Neuronal stem cell (in vitro differentiated cells): ENCODE measurements at regions not wholly inside any gene's neighbourhood (a gene's known extent, or its start where the extent isn't known, plus 50 kb on each side); places are given as distances from the start of the nearest gene placed in this dataset.

ENCODE experiments used
- DNase-seq: peaks from one replicate; pipeline ENCODE4 v3.0.0-alpha.2; 2013; ENCODE audit warnings: low spot score
- H2AFZ ChIP-seq: one replicate; pipeline ENCODE4 v1.6.1; 2013; ENCODE audit warnings: mild to moderate bottlenecking, low read length, inconsistent platforms
- H2AK5ac ChIP-seq: 2 replicates; pipeline ENCODE4 v1.6.1; 2013; ENCODE audit warnings: low read depth, mild to moderate bottlenecking, inconsistent platforms, low read length, moderate library complexity, mixed read lengths
- H2BK120ac ChIP-seq: 2 replicates; pipeline ENCODE4 v1.6.1; 2013; ENCODE audit warnings: low read depth, mild to moderate bottlenecking, inconsistent platforms, low read length, moderate library complexity, mixed read lengths
- H2BK12ac ChIP-seq: one replicate; pipeline ENCODE4 v1.6.1; 2013; ENCODE audit warnings: low read length, inconsistent platforms
- H2BK15ac ChIP-seq: 2 replicates; pipeline ENCODE4 v1.6.1; 2013; ENCODE audit warnings: mild to moderate bottlenecking, low read length, inconsistent platforms, mixed read lengths
- H2BK5ac ChIP-seq: one replicate; pipeline ENCODE4 v1.6.1; 2013; ENCODE audit warnings: inconsistent platforms, mild to moderate bottlenecking, low read length, moderate library complexity
- H3K14ac ChIP-seq: one replicate; pipeline ENCODE4 v1.6.1; 2013; ENCODE audit warnings: low read length, inconsistent platforms
- H3K18ac ChIP-seq: 2 replicates; pipeline ENCODE4 v1.6.1; 2013; ENCODE audit warnings: low read length, inconsistent platforms
- H3K23ac ChIP-seq: 2 replicates; pipeline ENCODE4 v1.6.1; 2013; ENCODE audit warnings: low read depth, mild to moderate bottlenecking, mixed read lengths, low read length, inconsistent platforms; ENCODE audit not compliant: poor library complexity
- H3K27ac ChIP-seq: replicated peaks from 3 replicates; pipeline ENCODE4 v1.5.1; 2013; ENCODE audit warnings: low read length, inconsistent platforms
- H3K27me3 ChIP-seq, 3 experiments: 2 replicates each; pipeline ENCODE4 v1.6.1; 2013; ENCODE audit warnings: low read length in 3 of 3, mild to moderate bottlenecking in 2 of 3, inconsistent platforms in 1 of 3, low read depth in 1 of 3, mixed read lengths in 1 of 3, moderate library complexity in 1 of 3; ENCODE audit not compliant: control insufficient read depth in 3 of 3, insufficient read depth in 3 of 3
- H3K36me3 ChIP-seq, 2 donors: replicated peaks in 1 of 2; 2 replicates each; pipeline ENCODE4 v1.6.1; 2013; ENCODE audit warnings: low read length in 2 of 2; ENCODE audit not compliant: control insufficient read depth in 2 of 2, insufficient read depth in 2 of 2
- H3K4ac ChIP-seq: 2 replicates; pipeline ENCODE4 v1.6.1; 2013; ENCODE audit warnings: inconsistent platforms, mild to moderate bottlenecking, low read length, moderate library complexity
- H3K4me1 ChIP-seq, 2 donors: 1 replicate in 1 of 2; 2 replicates in 1 of 2; pipeline ENCODE4 v1.6.1; 2013; ENCODE audit warnings: low read length in 2 of 2, low read depth in 1 of 2; ENCODE audit not compliant: control insufficient read depth in 2 of 2, insufficient read depth in 1 of 2
- H3K4me2 ChIP-seq: one replicate; pipeline ENCODE4 v1.6.1; 2013; ENCODE audit warnings: mild to moderate bottlenecking, low read length, inconsistent platforms; ENCODE audit not compliant: insufficient read depth, poor library complexity, severe bottlenecking
- H3K4me3 ChIP-seq, 2 donors: 2 replicates each; pipeline ENCODE4 v1.5.1; 2013; ENCODE audit warnings: low read length in 2 of 2, mild to moderate bottlenecking in 2 of 2, inconsistent platforms in 1 of 2, moderate library complexity in 1 of 2
- H3K79me1 ChIP-seq: one replicate; pipeline ENCODE4 v1.6.1; 2013; ENCODE audit warnings: low read depth, mild to moderate bottlenecking, inconsistent platforms, low read length, moderate library complexity
- H3K9ac ChIP-seq: one replicate; pipeline ENCODE4 v1.6.1; 2013; ENCODE audit warnings: mild to moderate bottlenecking, low read depth, low read length, inconsistent platforms; ENCODE audit not compliant: poor library complexity
- H3K9me3 ChIP-seq, 2 donors: replicated peaks in 1 of 2; 2 replicates each; pipeline versions ENCODE3 to v1.6.1; 2013; ENCODE audit warnings: low read length in 2 of 2, mild to moderate bottlenecking in 2 of 2, inconsistent platforms in 1 of 2, low read depth in 1 of 2, mixed read lengths in 1 of 2, moderate library complexity in 1 of 2; ENCODE audit not compliant: control insufficient read depth in 2 of 2, insufficient read depth in 1 of 2
- H4K8ac ChIP-seq: one replicate; pipeline ENCODE4 v1.6.1; 2013; ENCODE audit warnings: low read depth, mild to moderate bottlenecking, inconsistent platforms, low read length, moderate library complexity
- H4K91ac ChIP-seq: one replicate; pipeline ENCODE4 v1.6.1; 2013; ENCODE audit warnings: low read length, low read depth, mild to moderate bottlenecking, inconsistent platforms; ENCODE audit not compliant: poor library complexity
- WGBS, 2 donors: extraction: QIAGEN DNeasy Blood & Tissue Kit; methylation state at CpG; one replicate each; pipeline ENCODE4 v1.1.7; 2013; ENCODE audit warnings: missing lambda C conversion rate in 2 of 2, mixed read lengths in 1 of 2; ENCODE audit not compliant: insufficient read length in 2 of 2, insufficient replicate concordance in 1 of 2; ENCODE audit errors: extremely low coverage in 2 of 2; 5-methylcytosine and 5-hydroxymethylcytosine counted together

DNA sequence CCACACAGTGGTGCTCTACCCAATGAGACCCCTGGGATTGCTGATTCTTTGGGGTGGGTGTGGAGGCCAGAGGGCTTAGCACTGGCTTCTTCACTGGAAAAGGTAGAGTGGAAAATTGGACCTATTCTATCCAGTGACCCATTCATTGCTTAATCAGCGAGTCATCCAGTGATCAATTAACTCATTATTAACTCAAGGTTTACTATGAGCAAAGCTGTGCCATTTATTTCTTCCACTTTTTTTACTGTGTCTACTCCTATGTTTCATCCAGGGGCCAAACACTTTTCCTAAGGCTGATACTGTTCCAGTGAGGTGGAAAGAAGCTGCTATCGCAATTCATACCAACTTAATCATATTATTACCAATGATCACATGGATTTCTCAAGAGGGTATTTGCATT, 363.9 kb downstream of the RPS6KC1 start:
- Histone ChIP-seq H2BK120ac (no peak overlapping the region), H2BK5ac (no peak overlapping the region), H3K18ac (no peak overlapping the region), H3K4ac (no peak overlapping the region), H3K9ac (no peak overlapping the region), H2BK12ac (no peak overlapping the region), H3K27ac (no peak overlapping the region), H3K79me1 (no peaks in the 10 kb centered on the region), H3K9me3 (peaks cover 0 to 2% of the 10 kb centered on the region in 2 donors), H2AFZ (no peak overlapping the region), H3K4me3 (no peak overlapping the region), H4K91ac (no peak overlapping the region), H3K27me3 (peaks cover 0 to 4% (median 0%) of the 10 kb centered on the region in 3 experiments), H3K36me3 (no peaks in the 10 kb centered on the region), H4K8ac (no peak overlapping the region), H3K4me1 (peaks cover 0 to 3% of the 10 kb centered on the region in 2 donors), H3K14ac (no peak overlapping the region), H3K4me2 (no peak overlapping the region), H2AK5ac (no peak overlapping the region), H3K23ac (no peak overlapping the region), H2BK15ac (no peak overlapping the region)
- no CpG with 5 or more reads among the region's 2 CpGs for WGBS, 2 donors
- DNase-seq: no peak

DNA sequence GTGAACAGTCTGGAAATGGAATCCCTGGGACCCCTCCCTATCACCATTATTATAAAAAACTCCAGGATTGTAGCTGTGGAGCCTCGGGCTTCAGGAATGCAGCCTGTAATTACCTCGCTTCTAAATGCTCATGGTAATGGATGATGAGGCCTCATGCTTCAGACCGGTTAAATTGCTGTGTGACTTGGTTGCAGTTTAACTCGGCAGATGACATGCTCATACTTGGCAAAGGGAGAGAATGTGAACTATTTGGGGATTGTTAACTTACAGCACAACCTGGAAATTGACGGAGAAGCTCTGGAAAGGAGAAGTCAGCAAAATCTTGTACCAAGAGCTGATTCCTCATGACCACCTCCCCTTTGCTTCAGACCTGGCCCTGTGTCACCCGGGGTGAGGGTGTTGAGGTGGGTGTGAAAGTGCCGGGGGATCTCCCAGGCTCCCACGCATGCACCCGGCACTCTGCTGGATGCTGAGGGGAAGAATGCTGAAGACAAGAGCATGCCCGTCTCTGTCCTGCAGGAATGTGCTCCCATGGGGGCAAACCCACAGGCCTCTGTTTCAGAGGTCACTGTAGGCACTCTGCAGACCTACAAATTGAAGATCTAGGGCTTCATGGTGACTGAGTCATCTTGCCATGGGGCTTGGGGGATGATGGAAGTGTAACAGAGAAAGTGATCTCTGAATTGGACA, 364.8 kb downstream of the RPS6KC1 start:
- H3K23ac ChIP-seq: no peak overlapping the region
- H3K9ac ChIP-seq: no peak overlapping the region
- H3K18ac ChIP-seq: no peak overlapping the region
- H3K36me3 ChIP-seq: no peaks in the 10 kb centered on the region
- H2AFZ ChIP-seq: no peak overlapping the region
- no peak overlapping the region for H4K91ac ChIP-seq
- H3K4me2 ChIP-seq: no peak overlapping the region
- no peak overlapping the region for H2BK15ac ChIP-seq
- H3K4me3 ChIP-seq: no peak overlapping the region
- H2AK5ac ChIP-seq: no peak overlapping the region
- no peak overlapping the region for H2BK120ac ChIP-seq
- H3K4me1 ChIP-seq: no peaks in the 10 kb centered on the region
- no peaks in the 10 kb centered on the region for H3K79me1 ChIP-seq
- no peak overlapping the region for H2BK12ac ChIP-seq
- no peak overlapping the region for H3K14ac ChIP-seq
- no peak overlapping the region for H3K4ac ChIP-seq
- no peak overlapping the region for H4K8ac ChIP-seq
- WGBS, 2 donors: no CpG with 5 or more reads among the region's 10 CpGs
- DNase-seq: no peak
- peaks cover 0 to 4% (median 0%) of the 10 kb centered on the region in 3 experiments for H3K27me3 ChIP-seq
- no peak overlapping the region for H3K27ac ChIP-seq
- H3K9me3 ChIP-seq: peaks cover 0 to 3% of the 10 kb centered on the region in 2 donors
- H2BK5ac ChIP-seq: no peak overlapping the region

DNA sequence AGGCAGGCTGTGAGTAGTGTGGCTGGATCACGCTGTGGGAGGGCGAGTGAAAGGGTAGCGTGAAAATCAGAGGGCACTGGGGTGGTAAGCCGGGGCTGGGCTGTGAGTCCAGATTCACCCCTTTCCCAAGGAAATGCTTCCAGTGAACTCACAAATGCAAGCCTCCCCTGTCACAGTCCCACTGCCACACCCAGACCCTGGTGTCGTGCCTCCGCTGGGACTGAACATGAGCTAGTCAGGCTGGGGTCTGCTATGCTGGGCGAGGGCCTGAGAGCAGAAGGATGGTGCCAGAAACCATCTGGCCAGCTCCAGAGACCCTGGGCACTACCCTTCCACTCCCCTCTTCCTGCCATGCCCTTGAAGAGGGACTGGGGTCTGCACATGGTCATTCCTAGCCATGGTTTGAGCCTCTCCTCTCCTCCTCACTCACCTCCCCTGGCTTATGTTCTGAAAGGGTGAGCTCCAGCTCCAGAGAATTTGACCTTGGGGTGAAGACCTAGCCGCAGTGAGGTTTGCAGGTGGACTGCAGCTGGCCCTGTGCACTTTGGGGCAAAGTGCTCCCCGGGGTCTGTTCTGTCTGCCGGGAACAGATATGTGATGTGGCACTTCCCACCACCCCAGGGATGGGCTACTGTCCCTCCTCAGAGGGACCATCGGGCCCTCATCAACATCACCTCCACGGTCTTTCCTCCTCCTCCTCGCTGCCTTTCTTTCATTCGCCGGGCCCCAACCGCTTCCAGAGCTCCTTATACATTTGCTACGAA, 365.6 kb downstream of the RPS6KC1 start:
- H2BK15ac ChIP-seq: no peak overlapping the region
- DNase-seq: no peak
- no peak overlapping the region for H4K91ac ChIP-seq
- H3K27ac ChIP-seq: no peak overlapping the region
- peak overlapping the region; percentile 31 for H2BK5ac ChIP-seq
- no CpG with 5 or more reads among the region's 17 CpGs for WGBS, 2 donors
- no peak overlapping the region for H3K4ac ChIP-seq
- no peak overlapping the region for H3K9ac ChIP-seq
- no peaks in the 10 kb centered on the region for H3K36me3 ChIP-seq
- H3K23ac ChIP-seq: no peak overlapping the region
- H3K18ac ChIP-seq: peak overlapping the region; percentile 84
- H4K8ac ChIP-seq: no peak overlapping the region
- H2BK120ac ChIP-seq: peak overlapping the region; percentile 88
- no peaks in the 10 kb centered on the region for H3K79me1 ChIP-seq
- H2AFZ ChIP-seq: no peak overlapping the region
- no peak overlapping the region for H3K4me2 ChIP-seq
- no peaks in the 10 kb centered on the region for H3K4me1 ChIP-seq
- H3K27me3 ChIP-seq: peaks cover 0 to 4% (median 0%) of the 10 kb centered on the region in 3 experiments
- no peak overlapping the region for H3K14ac ChIP-seq
- H3K9me3 ChIP-seq: peaks cover 0 to 3% of the 10 kb centered on the region in 2 donors
- peak overlapping the region; percentile 48 for H2AK5ac ChIP-seq
- no peak overlapping the region for H3K4me3 ChIP-seq
- H2BK12ac ChIP-seq: no peak overlapping the region

DNA sequence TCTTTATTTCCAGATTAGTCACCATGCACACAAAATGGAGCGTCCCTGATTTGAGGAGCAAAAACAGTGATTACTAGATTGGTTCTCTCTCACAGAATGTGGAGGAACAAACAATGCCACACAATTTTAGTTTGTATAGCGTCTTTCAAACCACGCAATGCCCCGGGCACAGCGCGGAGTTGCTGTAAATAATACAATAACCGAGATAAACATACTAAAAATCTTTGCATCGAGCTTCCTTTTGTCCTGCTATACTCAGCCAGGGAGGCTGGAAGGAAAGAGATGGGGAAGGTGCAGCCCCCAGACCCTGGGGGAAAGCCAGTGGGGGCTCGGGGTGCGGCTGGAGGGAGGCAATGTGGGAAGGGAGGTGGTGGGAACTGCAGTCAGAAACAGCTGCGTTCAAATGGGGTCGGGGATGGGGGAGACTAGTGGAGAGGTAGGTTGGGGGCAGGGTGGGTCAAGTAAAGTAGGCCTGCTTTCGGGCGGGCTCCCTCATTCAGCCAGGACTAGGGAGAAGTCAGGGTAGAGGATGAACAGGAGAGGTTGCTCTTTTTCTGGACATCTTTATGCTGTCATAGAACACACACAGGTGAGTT, 366.3 kb downstream of the RPS6KC1 start:
- Histone ChIP-seq H2BK12ac (no peak overlapping the region), H2BK15ac (no peak overlapping the region), H3K4ac (no peak overlapping the region), H3K79me1 (no peaks in the 10 kb centered on the region), H3K4me3 (no peak overlapping the region), H2BK120ac (no peak overlapping the region), H3K4me1 (no peaks in the 10 kb centered on the region), H3K9me3 (peaks cover 0 to 3% of the 10 kb centered on the region in 2 donors), H3K23ac (no peak overlapping the region), H2BK5ac (peak overlapping the region; percentile 31), H4K8ac (no peak overlapping the region), H3K4me2 (no peak overlapping the region), H3K18ac (no peak overlapping the region), H4K91ac (no peak overlapping the region), H3K14ac (no peak overlapping the region), H3K27me3 (peaks cover 0 to 4% (median 0%) of the 10 kb centered on the region in 3 experiments), H3K9ac (no peak overlapping the region), H3K27ac (no peak overlapping the region), H3K36me3 (no peaks in the 10 kb centered on the region), H2AFZ (no peak overlapping the region), H2AK5ac (peak overlapping the region; percentile 48)
- no CpG with 5 or more reads among the region's 14 CpGs for WGBS, 2 donors
- no peak for DNase-seq
